Peyer's patch (tissue), 4 donors: ENCODE measurements at regions not wholly inside any gene's neighbourhood (a gene's known extent, or its start where the extent isn't known, plus 50 kb on each side); places are given as distances from the start of the nearest gene placed in this dataset.

Source experiments
- CTCF ChIP-seq, 6 experiments: fragments of 450-650 bp in 4 of 6; fragments of 200-600 bp in 2 of 6; sonication (generic) in 1 of 6; IDR thresholded peaks; one replicate each; pipeline ENCODE4 v1.5.1; 2017 to 2019; ENCODE audit warnings: antibody characterized with exemption in 6 of 6, mild to moderate bottlenecking in 3 of 6, moderate library complexity in 1 of 6
- POLR2A ChIP-seq, 2 donors: fragments of 450-650 bp; IDR thresholded peaks; one replicate each; pipeline ENCODE4 v1.5.1; 2017; ENCODE audit warnings: antibody characterized with exemption in 2 of 2, mild to moderate bottlenecking in 2 of 2, moderate library complexity in 2 of 2

GRCh38 chr1:105100102-105100501, 1350.4 kb downstream of the AMY1C start:
- TF ChIP-seq POLR2A (IDR thresholded peaks at IDR 0.05) (no peak), CTCF (IDR thresholded peaks at IDR 0.05) (no peak)
